Activated T-helper 2 cell treated with anti-CD3 and anti-CD28 coated beads, Interferon-gamma antibody, Interleukin-2, Interleukin-4, amounts not matched to agents 10 μg/mL and 5 μg/mL and 100 μg/mL, durations not matched to agents 14 hours and 24 hours and 36 hours (primary cell): ENCODE measurements at regions not wholly inside any gene's neighbourhood (a gene's known extent, or its start where the extent isn't known, plus 50 kb on each side); places are given as distances from the start of the nearest gene placed in this dataset.

Experiments used
- DNase-seq: peaks from one replicate; pipeline ENCODE4 v3.0.0; 2021; ENCODE audit warnings: low spot score
- H3K27ac Mint-ChIP-seq: one replicate; pipeline ENCODE4 v1.8.0; 2021; ENCODE audit warnings: mixed read lengths
- H3K27me3 Mint-ChIP-seq: one replicate; pipeline ENCODE4 v1.8.0; 2021; ENCODE audit warnings: low read depth, mixed read lengths
- H3K36me3 Mint-ChIP-seq: one replicate; pipeline ENCODE4 v1.8.0; 2021; ENCODE audit warnings: low read depth, mixed read lengths
- H3K4me1 Mint-ChIP-seq: one replicate; pipeline ENCODE4 v1.8.0; 2021; ENCODE audit warnings: low read depth, mixed read lengths
- H3K4me3 Mint-ChIP-seq: one replicate; pipeline ENCODE4 v1.8.0; 2021; ENCODE audit warnings: low read depth, mild to moderate bottlenecking, moderate library complexity, mixed read lengths
- H3K9me3 Mint-ChIP-seq: one replicate; pipeline ENCODE4 v1.8.0; 2021; ENCODE audit warnings: mixed read lengths
- intact Hi-C: fragments of 100-400 bp; cut with micrococcal nuclease; formaldehyde crosslinking; loops from one replicate; pipeline ENCODE4 v1.15.1; 2023

GRCh38 chr10:61170594-61170993, 226.6 kb upstream of the RHOBTB1 start:
- Mint-ChIP-seq H3K4me3 (no peak overlapping the region), H3K27me3 (peaks cover 4% of the 10 kb centered on the region), H3K36me3 (no peaks in the 10 kb centered on the region), H3K9me3 (no peaks in the 10 kb centered on the region), H3K4me1 (no peaks in the 10 kb centered on the region), H3K27ac (no peak overlapping the region)
- DNase-seq = no peak
- intact Hi-C loops = no loop called here

- Mint-ChIP-seq H3K36me3 (no peaks in the 10 kb centered on the region), H3K27me3 (peaks cover 4% of the 10 kb centered on the region), H3K4me1 (no peaks in the 10 kb centered on the region), H3K9me3 (no peaks in the 10 kb centered on the region), H3K4me3 (no peak overlapping the region), H3K27ac (no peak overlapping the region)
- intact Hi-C loops = no loop called here
- DNase-seq = no peak
Observed at GRCh38 chr10:61169294-61169693, 225.3 kb upstream of the RHOBTB1 start.

GRCh38 chr10:61166489-61166888, 222.5 kb upstream of the RHOBTB1 start:
- H3K27me3 Mint-ChIP-seq = peaks cover 4% of the 10 kb centered on the region
- intact Hi-C loops = no loop called here
- DNase-seq = no peak

GRCh38 chr10:61166065-61166464, 222.1 kb upstream of the RHOBTB1 start:
- Mint-ChIP-seq H3K4me1 (no peaks in the 10 kb centered on the region), H3K9me3 (no peaks in the 10 kb centered on the region), H3K27me3 (peaks cover 2% of the 10 kb centered on the region), H3K27ac (no peak overlapping the region), H3K36me3 (no peaks in the 10 kb centered on the region), H3K4me3 (no peak overlapping the region)
- no peak for DNase-seq
- intact Hi-C loops = no loop called here

More at GRCh38 chr10:61166489-61166888, 222.5 kb upstream of the RHOBTB1 start:
- H3K4me1 Mint-ChIP-seq = no peaks in the 10 kb centered on the region
- H3K4me3 Mint-ChIP-seq = no peak overlapping the region
- no peaks in the 10 kb centered on the region for H3K36me3 Mint-ChIP-seq
- no peaks in the 10 kb centered on the region for H3K9me3 Mint-ChIP-seq
- H3K27ac Mint-ChIP-seq = no peak overlapping the region

GRCh38 chr10:61164458-61165160, 220.6 kb upstream of the RHOBTB1 start:
- H3K27me3 Mint-ChIP-seq = peaks cover 1% of the 10 kb centered on the region
- H3K4me3 Mint-ChIP-seq = no peak overlapping the region
- H3K27ac Mint-ChIP-seq = no peak overlapping the region
- DNase-seq = no peak
- no peaks in the 10 kb centered on the region for H3K36me3 Mint-ChIP-seq
- intact Hi-C loops = no loop called here
- no peaks in the 10 kb centered on the region for H3K4me1 Mint-ChIP-seq
- no peaks in the 10 kb centered on the region for H3K9me3 Mint-ChIP-seq

GRCh38 chr10:61163403-61163802, 219.4 kb upstream of the RHOBTB1 start:
- no peak for DNase-seq
- no peaks in the 10 kb centered on the region for H3K9me3 Mint-ChIP-seq
- no peak overlapping the region for H3K27ac Mint-ChIP-seq
- H3K4me1 Mint-ChIP-seq = no peaks in the 10 kb centered on the region
- no peaks in the 10 kb centered on the region for H3K36me3 Mint-ChIP-seq
- H3K4me3 Mint-ChIP-seq = no peak overlapping the region
- intact Hi-C loops = no loop called here
- no peaks in the 10 kb centered on the region for H3K27me3 Mint-ChIP-seq

GRCh38 chr10:61160253-61160652, 216.3 kb upstream of the RHOBTB1 start:
- H3K4me1 Mint-ChIP-seq = no peaks in the 10 kb centered on the region
- intact Hi-C loops = no loop called here
- no peaks in the 10 kb centered on the region for H3K36me3 Mint-ChIP-seq
- H3K9me3 Mint-ChIP-seq = no peaks in the 10 kb centered on the region
- DNase-seq = no peak
- no peak overlapping the region for H3K4me3 Mint-ChIP-seq
- no peaks in the 10 kb centered on the region for H3K27me3 Mint-ChIP-seq
- H3K27ac Mint-ChIP-seq = no peak overlapping the region

- H3K27ac Mint-ChIP-seq = no peak overlapping the region
- H3K27me3 Mint-ChIP-seq = no peaks in the 10 kb centered on the region
- no peaks in the 10 kb centered on the region for H3K36me3 Mint-ChIP-seq
- no peak for DNase-seq
- H3K4me3 Mint-ChIP-seq = no peak overlapping the region
- no peaks in the 10 kb centered on the region for H3K9me3 Mint-ChIP-seq
- intact Hi-C loops = no loop called here
- H3K4me1 Mint-ChIP-seq = no peaks in the 10 kb centered on the region
Observed at GRCh38 chr10:61159253-61159652, 215.3 kb upstream of the RHOBTB1 start.

- Mint-ChIP-seq H3K27me3 (no peaks in the 10 kb centered on the region), H3K27ac (no peak overlapping the region), H3K36me3 (no peaks in the 10 kb centered on the region), H3K4me1 (no peaks in the 10 kb centered on the region), H3K9me3 (no peaks in the 10 kb centered on the region), H3K4me3 (no peak overlapping the region)
- DNase-seq = no peak
- intact Hi-C loops = no loop called here
Observed at GRCh38 chr10:61157182-61157581, 213.2 kb upstream of the RHOBTB1 start.

GRCh38 chr10:61153771-61154170, 209.8 kb upstream of the RHOBTB1 start:
- H3K27me3 Mint-ChIP-seq = no peaks in the 10 kb centered on the region
- H3K27ac Mint-ChIP-seq = no peak overlapping the region
- no peaks in the 10 kb centered on the region for H3K4me1 Mint-ChIP-seq
- no peak for DNase-seq
- intact Hi-C loops = no loop called here
- H3K9me3 Mint-ChIP-seq = no peaks in the 10 kb centered on the region
- H3K36me3 Mint-ChIP-seq = no peaks in the 10 kb centered on the region
- no peak overlapping the region for H3K4me3 Mint-ChIP-seq

- DNase-seq = no peak
- Mint-ChIP-seq H3K4me1 (no peaks in the 10 kb centered on the region), H3K36me3 (no peaks in the 10 kb centered on the region), H3K27me3 (peaks cover 2% of the 10 kb centered on the region), H3K9me3 (no peaks in the 10 kb centered on the region), H3K27ac (no peak overlapping the region), H3K4me3 (no peak overlapping the region)
- intact Hi-C loops = no loop called here
Observed at GRCh38 chr10:61151059-61151458, 207.1 kb upstream of the RHOBTB1 start.

GRCh38 chr10:61148451-61148850, 204.5 kb upstream of the RHOBTB1 start:
- Mint-ChIP-seq H3K4me1 (no peaks in the 10 kb centered on the region), H3K27ac (no peak overlapping the region)

GRCh38 chr10:61142987-61143386, 199.0 kb upstream of the RHOBTB1 start:
- intact Hi-C loops = loop anchor here (2.0 kb wide), 1 partner anchor 142 kb away; no protein-coding TSS in a partner anchor
- no peak for DNase-seq

More at GRCh38 chr10:61148451-61148850, 204.5 kb upstream of the RHOBTB1 start:
- Mint-ChIP-seq H3K36me3 (no peaks in the 10 kb centered on the region), H3K4me3 (no peak overlapping the region), H3K27me3 (peaks cover 6% of the 10 kb centered on the region), H3K9me3 (no peaks in the 10 kb centered on the region)
- intact Hi-C loops = no loop called here
- no peak for DNase-seq

More at GRCh38 chr10:61142987-61143386, 199.0 kb upstream of the RHOBTB1 start:
- Mint-ChIP-seq H3K27me3 (peaks cover 18% of the 10 kb centered on the region), H3K27ac (no peak overlapping the region), H3K4me3 (no peak overlapping the region), H3K4me1 (no peaks in the 10 kb centered on the region), H3K9me3 (no peaks in the 10 kb centered on the region), H3K36me3 (no peaks in the 10 kb centered on the region)
